NB4 (cell line): ENCODE measurements at regions not wholly inside any gene's neighbourhood (a gene's known extent, or its start where the extent isn't known, plus 50 kb on each side); places are given as distances from the start of the nearest gene placed in this dataset.
A peak's percentile ranks its signal among the peaks of the same experiment; 100 is the strongest.

Experiments
- DNase-seq: peaks from one replicate; pipeline ENCODE4 v3.0.0; 2010; ENCODE audit warnings: low read depth
- H3K4me3 ChIP-seq: one replicate; pipeline ENCODE4 v1.5.1; 2011; ENCODE audit warnings: mild to moderate bottlenecking, low read depth, low read length, moderate library complexity
- CTCF ChIP-seq: IDR thresholded peaks from one replicate; pipeline ENCODE4 v1.5.1; 2012; ENCODE audit warnings: low read depth, low read length
- MAX ChIP-seq: IDR thresholded peaks from 2 replicates; pipeline ENCODE4 v1.6.1; 2011; ENCODE audit warnings: low read depth, low read length
- MYC ChIP-seq: IDR thresholded peaks from 2 replicates; pipeline ENCODE4 v1.6.1; 2011; ENCODE audit warnings: low read depth, low read length
- POLR2A ChIP-seq: IDR thresholded peaks from 2 replicates; pipeline ENCODE4 v1.6.1; 2011; ENCODE audit warnings: mild to moderate bottlenecking; ENCODE audit not compliant: insufficient read length; ENCODE audit errors: extremely low read depth

DNA sequence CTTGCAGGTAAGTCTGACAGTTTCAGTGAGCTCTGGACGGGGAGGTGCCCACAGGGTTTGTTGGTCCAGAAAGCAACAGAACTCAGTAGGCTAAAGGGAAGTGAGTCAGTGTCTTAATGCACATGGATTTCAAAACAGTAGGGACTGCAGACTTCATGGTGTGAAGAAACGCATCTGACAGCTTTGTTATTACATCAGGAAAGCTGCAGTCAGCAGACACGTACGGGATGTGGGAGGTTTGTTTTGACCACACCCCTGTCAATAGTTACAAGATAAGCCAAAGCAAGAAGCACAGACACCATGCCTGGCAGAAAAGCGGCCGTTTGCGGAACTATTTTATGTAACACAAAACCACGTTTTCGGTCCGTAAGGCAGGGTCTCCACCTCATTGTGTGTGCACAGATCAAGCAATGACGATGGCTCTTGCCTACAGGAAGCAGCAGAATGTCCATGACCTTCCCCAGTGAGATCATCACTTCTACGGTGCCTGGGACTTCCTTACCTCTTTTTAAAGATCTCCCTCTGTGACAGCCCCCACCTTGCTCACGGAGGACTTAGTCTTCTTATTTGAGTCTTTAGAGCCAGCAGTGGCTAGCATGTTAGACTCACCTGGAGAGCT lies 58.2 kb upstream of the FTH1 start:
- peak overlapping the region; percentile 29 for H3K4me3 ChIP-seq
- peak; percentile 100 for DNase-seq
- TF ChIP-seq MYC (peak; percentile 93), MAX (peak; percentile 91), POLR2A (no peak)

DNA sequence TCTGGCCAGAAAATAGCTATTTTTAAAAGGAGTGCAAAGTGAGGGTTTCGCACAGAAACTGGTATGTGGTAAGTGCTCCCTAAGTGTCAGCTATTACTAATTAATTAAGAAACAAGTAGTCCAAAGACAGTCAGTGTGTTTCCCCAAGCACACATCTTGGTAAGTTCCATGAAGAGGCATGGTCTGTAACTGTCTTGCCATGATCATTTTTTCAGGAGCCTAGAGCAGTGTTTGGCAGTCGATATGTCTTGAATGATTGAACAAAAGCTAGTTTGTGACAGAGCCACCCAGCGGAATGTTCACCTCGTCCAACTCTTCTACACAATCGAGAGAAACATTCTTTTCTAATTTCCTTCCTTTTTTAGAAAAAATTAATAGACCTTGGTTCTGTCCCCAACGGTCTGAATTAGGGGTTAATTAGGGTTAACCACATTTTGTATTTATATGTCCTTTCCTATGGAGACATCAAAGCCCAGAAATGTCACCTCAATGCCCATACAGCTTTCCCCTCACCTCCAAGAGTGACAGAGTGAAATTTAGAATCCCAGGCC lies 57.6 kb upstream of the FTH1 start:
- TF ChIP-seq MAX (no peak), MYC (no peak), POLR2A (no peak), CTCF (no peak)
- DNase-seq: peak; percentile 69
- H3K4me3 ChIP-seq: peak overlapping the region; percentile 2

DNA sequence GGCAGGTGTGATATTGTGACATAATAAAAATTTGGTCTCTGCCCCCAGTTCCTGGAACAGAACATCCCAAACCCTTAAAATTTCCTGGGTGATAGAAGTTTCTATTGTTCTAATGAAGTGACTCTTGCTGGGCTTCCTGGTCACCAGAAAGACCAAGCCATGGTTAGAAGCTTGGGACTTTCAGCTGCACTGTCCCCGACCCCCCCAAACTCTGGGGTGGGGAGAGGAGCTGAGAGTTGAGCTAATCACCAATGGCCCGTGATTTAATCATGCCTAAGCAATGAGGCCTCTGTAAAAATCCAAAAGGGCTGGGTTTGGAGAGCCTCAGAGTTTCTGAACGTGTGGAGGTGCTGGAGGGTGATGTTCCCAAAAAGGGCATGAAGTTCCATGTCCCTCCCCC lies 54.8 kb upstream of the FTH1 start:
- no peak for DNase-seq
- TF ChIP-seq CTCF: no peak

DNA sequence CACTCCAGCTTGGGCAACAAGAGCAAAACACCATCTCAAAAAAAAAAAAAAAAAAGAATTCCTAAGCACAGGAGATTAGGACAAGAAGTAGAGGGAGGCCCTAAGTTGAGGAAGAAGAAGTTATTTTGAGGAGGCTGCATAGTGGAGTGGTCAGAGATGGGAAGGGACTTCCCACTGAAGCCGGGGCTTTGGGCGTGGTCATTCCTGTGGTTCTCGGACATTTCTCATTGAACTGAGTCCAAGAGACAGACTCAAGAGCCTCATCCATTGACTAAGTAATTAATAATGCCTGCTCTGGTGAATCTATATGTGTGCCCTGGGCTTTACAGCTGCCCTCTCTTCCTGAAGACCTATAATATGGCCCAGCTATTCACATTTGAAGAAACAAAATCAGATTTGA lies 53.2 kb upstream of the FTH1 start:
- TF ChIP-seq POLR2A: no peak
- no peak for TF ChIP-seq MAX
- DNase-seq: no peak
- no peak overlapping the region for H3K4me3 ChIP-seq

More for the DNA sequence above, 54.8 kb upstream of the FTH1 start:
- no peak overlapping the region for H3K4me3 ChIP-seq

DNA sequence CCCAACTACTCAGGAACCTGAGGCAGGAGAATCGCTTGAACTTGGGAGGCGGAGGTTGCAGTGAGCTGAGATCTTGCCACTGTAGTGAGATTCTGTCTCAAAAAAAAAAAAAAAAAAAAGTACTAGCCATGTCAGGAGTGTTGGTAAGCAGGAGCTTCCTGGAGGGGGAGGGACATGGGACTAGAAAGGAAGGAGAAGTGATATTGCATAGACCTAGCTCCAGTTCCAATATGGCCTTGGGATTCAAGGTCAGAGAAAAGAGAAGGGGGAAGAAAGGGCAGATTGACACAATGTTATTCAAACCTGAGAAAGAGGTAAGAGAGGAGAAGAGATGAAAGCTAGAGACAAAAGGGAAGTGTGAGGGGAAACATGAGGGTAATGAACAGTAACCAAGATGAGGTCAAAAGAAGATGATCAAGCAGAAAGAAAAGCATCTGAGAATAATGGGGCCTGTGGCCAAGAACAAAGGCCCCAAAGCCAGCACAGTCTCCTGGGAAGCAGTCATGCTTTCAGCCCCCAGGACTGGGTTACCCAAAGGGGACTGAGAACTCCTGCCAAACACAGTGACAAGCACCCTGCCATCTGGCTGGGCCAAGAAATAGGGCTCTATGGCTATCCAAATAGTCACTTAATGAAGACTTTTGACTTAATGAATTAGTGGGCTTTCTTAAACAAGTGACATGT lies 51.7 kb upstream of the FTH1 start:
- no peak for DNase-seq
- TF ChIP-seq MAX (no peak), POLR2A (no peak), MYC (no peak), CTCF (no peak)

GRCh38 chr11:62017878-62018655 lies 50.6 kb upstream of the FTH1 start:
- peak; percentile 28 for DNase-seq
- TF ChIP-seq MYC: no peak
- no peak for TF ChIP-seq POLR2A
- no peak for TF ChIP-seq CTCF
- TF ChIP-seq MAX: no peak
- no peak overlapping the region for H3K4me3 ChIP-seq

More for the DNA sequence above, 51.7 kb upstream of the FTH1 start:
- H3K4me3 ChIP-seq: no peak overlapping the region
